ENCODE measurements at regions not wholly inside any gene's neighbourhood (a gene's known extent, or its start where the extent isn't known, plus 50 kb on each side); places are given as distances from the start of the nearest gene placed in this dataset.

DNA sequence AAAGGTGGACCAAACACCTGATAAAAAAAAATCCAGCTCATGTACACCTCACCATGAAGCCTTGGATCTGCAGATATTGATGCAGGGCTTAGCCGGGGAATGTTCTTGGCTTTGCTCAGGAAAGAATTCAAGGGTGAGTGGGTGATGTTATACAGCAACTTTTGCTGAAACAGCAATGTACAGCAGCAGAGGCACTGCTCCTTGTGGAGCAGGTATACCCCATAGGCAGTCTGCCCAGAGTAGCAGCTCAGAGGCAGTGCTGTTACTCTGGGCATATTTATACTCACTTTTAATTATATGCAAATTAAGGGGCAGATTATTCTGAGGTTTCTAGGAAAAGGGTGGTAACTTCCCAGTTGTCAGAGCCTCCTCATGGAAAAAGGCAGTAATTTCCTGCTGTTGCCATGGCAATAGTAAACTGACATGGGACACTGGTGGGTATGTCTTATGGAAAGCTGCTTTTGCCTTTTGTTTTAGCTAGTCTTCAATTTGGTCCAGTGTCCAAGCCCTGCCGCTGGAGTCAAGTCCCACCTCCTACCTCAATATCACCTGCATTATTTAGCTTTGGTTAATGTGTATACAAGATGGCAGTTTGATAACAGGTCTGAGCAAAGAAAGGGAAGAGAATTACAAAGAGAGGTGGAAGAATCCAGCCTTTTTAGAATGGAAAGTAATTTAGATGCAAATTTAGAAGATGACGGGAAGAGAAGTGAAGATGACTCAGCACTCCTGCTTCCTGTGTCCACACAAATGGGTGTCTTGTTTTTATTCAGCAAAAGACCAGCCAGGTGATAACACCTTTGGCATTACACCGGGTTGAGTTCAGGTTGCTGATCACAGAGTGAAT lies 110.1 kb upstream of the JAG1 start:
- Histone ChIP-seq H3F3A (ENCODE audit: low read depth) (no peaks in the 10 kb centered on the region), H3K4me3 (no peak overlapping the region), H3K79me2 (ENCODE audit: low read depth) (no peaks in the 10 kb centered on the region), H3K36me3 (no peaks in the 10 kb centered on the region), H4K20me1 (ENCODE audit: low read depth) (no peaks in the 10 kb centered on the region), H3K27ac (no peak overlapping the region), H2AFZ (replicated peaks) (no peak overlapping the region), H3K9me3 (ENCODE audit: low read depth) (no peaks in the 10 kb centered on the region), H3K9ac (no peak overlapping the region), H3K4me2 (no peak overlapping the region), H3K27me3 (no peaks in the 10 kb centered on the region), H3K4me1 (peaks cover 3% of the 10 kb centered on the region)
- TF ChIP-seq EZH2 (IDR thresholded peaks at IDR 0.05) (no peak), EZH2phosphoT487 (IDR thresholded peaks at IDR 0.05) (no peak)
- TF ChIP-seq, protein P1, sequence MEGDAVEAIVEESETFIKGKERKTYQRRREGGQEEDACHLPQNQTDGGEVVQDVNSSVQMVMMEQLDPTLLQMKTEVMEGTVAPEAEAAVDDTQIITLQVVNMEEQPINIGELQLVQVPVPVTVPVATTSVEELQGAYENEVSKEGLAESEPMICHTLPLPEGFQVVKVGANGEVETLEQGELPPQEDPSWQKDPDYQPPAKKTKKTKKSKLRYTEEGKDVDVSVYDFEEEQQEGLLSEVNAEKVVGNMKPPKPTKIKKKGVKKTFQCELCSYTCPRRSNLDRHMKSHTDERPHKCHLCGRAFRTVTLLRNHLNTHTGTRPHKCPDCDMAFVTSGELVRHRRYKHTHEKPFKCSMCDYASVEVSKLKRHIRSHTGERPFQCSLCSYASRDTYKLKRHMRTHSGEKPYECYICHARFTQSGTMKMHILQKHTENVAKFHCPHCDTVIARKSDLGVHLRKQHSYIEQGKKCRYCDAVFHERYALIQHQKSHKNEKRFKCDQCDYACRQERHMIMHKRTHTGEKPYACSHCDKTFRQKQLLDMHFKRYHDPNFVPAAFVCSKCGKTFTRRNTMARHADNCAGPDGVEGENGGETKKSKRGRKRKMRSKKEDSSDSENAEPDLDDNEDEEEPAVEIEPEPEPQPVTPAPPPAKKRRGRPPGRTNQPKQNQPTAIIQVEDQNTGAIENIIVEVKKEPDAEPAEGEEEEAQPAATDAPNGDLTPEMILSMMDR (IDR thresholded peaks at IDR 0.05), result no peak
- H3K27ac Mint-ChIP-seq, result no peak overlapping the region
- H3K9me3 Mint-ChIP-seq, result no peaks in the 10 kb centered on the region
- peaks cover 10% of the 10 kb centered on the region for H3K4me1 Mint-ChIP-seq
- no peak overlapping the region for H3K4me3 Mint-ChIP-seq
- DNase-seq (ENCODE audit: low spot score), result no peak
- H3K36me3 Mint-ChIP-seq, result no peaks in the 10 kb centered on the region
- H3K27me3 Mint-ChIP-seq (ENCODE audit: insufficient read depth, low read depth), result peaks cover 3% of the 10 kb centered on the region

DNA sequence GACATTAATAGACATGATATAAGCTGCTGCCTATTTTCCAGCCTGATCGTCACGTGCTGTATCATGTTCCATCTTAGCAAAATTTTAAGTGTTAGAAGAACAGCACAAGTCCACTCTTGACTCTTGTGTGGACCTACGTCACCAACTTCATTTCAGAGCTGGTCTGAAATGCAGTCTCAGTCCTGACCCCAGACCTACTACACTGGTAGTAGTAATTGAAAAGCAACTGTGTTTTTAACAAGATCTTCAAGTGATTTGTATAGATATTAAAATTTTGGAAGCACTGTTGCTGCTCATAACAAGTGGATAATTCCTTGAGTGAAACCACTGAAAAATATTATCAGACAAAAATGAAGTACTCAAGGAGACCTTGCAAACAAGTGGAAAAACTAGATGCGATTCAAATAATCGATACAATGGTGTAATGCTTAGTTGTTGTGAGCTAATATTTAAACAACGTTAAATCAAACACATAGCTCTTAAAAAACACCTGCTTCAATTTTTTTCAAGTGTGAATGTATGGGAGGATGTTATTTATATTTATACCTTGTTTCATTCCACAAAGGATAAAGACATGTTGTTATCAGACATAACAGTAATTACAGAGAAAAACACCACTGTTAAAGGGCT lies 110.9 kb upstream of the JAG1 start:
- Histone ChIP-seq H3K4me2 (no peak overlapping the region), H3K4me3 (no peak overlapping the region), H3K36me3 (no peaks in the 10 kb centered on the region), H3K79me2 (ENCODE audit: low read depth) (no peaks in the 10 kb centered on the region), H3K9ac (no peak overlapping the region), H3K4me1 (peaks cover 3% of the 10 kb centered on the region), H2AFZ (replicated peaks) (no peak overlapping the region), H3K9me3 (ENCODE audit: low read depth) (no peaks in the 10 kb centered on the region), H4K20me1 (ENCODE audit: low read depth) (no peaks in the 10 kb centered on the region), H3K27ac (no peak overlapping the region), H3K27me3 (no peaks in the 10 kb centered on the region), H3F3A (ENCODE audit: low read depth) (no peaks in the 10 kb centered on the region)
- H3K4me1 Mint-ChIP-seq, result peaks cover 10% of the 10 kb centered on the region
- no peak overlapping the region for H3K27ac Mint-ChIP-seq
- H3K9me3 Mint-ChIP-seq, result no peaks in the 10 kb centered on the region
- H3K27me3 Mint-ChIP-seq (ENCODE audit: insufficient read depth, low read depth), result peaks cover 3% of the 10 kb centered on the region
- no peaks in the 10 kb centered on the region for H3K36me3 Mint-ChIP-seq
- TF ChIP-seq EZH2 (IDR thresholded peaks at IDR 0.05) (no peak), EZH2phosphoT487 (IDR thresholded peaks at IDR 0.05) (no peak)
- TF ChIP-seq, protein P1 (IDR thresholded peaks at IDR 0.05), result no peak
- DNase-seq (ENCODE audit: low spot score), result no peak
- H3K4me3 Mint-ChIP-seq, result no peak overlapping the region

DNA sequence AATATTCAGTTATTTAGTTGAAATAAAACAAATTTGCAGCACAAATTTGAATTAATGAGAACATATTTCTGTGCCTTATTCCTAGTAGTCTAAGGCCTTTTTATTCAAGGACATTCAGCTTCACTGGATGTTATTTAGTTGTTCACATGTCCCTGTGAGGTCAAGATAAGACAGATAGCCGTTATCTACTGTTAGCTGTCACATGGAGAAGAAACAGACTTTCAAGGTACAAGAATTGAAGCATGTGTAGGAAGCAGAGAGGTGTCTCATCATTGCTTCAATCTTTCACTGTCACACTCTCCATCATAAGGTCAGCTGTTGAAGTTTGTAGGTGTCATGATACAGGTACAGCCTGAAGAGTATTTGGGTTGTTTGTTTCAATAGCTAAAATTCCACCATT lies 112.9 kb upstream of the JAG1 start:
- Histone ChIP-seq H3F3A (ENCODE audit: low read depth) (no peaks in the 10 kb centered on the region), H3K4me2 (no peak overlapping the region), H2AFZ (replicated peaks) (no peak overlapping the region), H3K9me3 (ENCODE audit: low read depth) (no peaks in the 10 kb centered on the region), H3K9ac (no peak overlapping the region), H3K27me3 (no peaks in the 10 kb centered on the region), H3K36me3 (no peaks in the 10 kb centered on the region), H3K4me3 (no peak overlapping the region), H3K27ac (no peak overlapping the region), H3K79me2 (ENCODE audit: low read depth) (no peaks in the 10 kb centered on the region), H4K20me1 (ENCODE audit: low read depth) (no peaks in the 10 kb centered on the region), H3K4me1 (peaks cover 3% of the 10 kb centered on the region)
- Mint-ChIP-seq H3K9me3 (no peaks in the 10 kb centered on the region), H3K4me1 (peaks cover 3% of the 10 kb centered on the region), H3K4me3 (no peak overlapping the region), H3K36me3 (no peaks in the 10 kb centered on the region), H3K27ac (no peak overlapping the region), H3K27me3 (ENCODE audit: insufficient read depth, low read depth) (peaks cover 3% of the 10 kb centered on the region)
- TF ChIP-seq, protein P1 (IDR thresholded peaks at IDR 0.05), result no peak
- TF ChIP-seq EZH2 (IDR thresholded peaks at IDR 0.05) (no peak), EZH2phosphoT487 (IDR thresholded peaks at IDR 0.05) (no peak)
- DNase-seq (ENCODE audit: low spot score), result no peak
